Hematopoietic multipotent progenitor cell treated with erythropoietin and hydrocortisone succinate and interleukin-3 and kit ligand, for 15 days (in vitro differentiated cells): ENCODE measurements at regions not wholly inside any gene's neighbourhood (a gene's known extent, or its start where the extent isn't known, plus 50 kb on each side); places are given as distances from the start of the nearest gene placed in this dataset.
A peak's percentile ranks its signal among the peaks of the same experiment; 100 is the strongest.

Experiments used
- DNase-seq: peaks from one replicate; pipeline ENCODE4 v3.0.0-alpha.2; 2015; ENCODE audit warnings: low spot score

DNA sequence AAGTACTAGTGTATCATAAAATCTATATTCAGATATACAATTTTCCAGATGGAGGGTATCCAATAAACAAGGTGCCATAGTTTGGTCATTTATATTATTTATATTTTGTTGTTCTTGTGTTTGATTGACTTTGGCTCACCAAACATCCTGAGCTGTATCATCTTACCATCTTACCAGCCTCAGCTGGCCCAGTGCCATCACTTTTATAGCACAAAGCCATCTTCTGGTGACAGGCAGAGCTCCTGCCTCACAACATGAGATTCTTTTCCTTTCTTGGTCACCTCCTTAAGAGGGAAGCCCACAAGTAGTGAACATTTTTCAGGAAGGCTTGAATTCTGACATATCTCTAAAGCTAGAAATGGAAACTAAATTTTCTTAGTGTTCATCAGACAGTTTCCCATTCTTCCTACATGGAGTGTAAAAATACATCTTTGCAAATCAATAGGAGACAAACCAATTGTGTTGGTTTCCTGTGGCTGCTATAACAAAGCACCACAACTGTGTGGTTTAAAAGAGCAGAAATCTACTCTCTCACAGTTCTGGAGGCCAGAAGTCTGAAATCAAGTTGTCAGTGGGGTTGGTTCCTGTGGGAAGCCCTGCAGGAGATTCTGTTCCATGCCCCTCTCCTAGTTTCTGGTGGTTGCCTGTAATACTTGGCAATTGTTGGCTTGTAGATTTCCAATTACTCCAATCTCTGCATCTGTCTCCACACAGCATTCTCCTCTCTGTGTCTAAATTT lies 341.8 kb downstream of the MAN2A1 start:
- no peak for DNase-seq

DNA sequence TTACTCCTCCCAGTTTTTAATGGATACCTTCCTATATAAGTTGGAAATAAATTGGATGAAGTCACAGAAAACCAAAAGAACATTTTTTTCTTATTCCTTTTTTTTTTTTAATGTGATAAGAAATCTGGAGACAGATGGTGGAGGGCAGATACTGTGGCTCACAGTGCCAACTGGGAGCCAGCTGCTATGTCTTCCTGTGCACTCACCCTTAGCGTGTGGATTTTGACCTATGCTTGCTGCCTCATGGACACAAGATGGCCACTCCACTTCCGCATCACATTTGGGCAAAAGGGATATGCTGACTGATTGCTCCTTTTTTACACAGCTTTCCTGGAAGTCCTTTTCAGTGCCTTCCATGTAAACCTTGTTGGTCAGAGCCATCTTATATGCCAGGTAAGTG lies 342.6 kb downstream of the MAN2A1 start:
- no peak for DNase-seq

DNA sequence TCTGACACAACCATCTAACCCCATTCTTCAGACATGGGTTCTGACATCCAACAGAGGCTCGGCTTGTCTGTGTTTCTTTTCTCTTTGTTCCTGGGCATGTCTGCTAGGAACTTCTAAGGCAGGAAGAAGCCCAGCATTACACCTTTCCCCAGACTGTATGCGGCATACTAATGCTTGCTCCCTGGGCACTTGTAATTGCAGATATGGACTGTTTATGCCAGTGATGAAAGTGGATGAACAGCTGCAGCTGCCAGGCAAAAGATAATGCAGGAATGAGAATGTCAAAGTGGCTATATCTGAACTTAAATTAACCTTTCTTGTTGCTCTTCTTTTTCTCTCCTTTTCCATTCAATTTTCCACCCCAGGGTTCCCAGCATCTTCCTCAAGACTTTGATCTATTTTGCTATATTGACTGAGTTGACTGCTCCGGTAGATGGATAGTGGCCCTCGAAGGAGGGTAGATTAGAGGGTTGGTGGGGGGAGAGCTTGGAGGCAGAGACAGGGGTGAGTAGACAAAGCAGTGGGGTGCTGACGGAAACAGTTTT lies 344.4 kb downstream of the MAN2A1 start:
- no peak for DNase-seq

DNA sequence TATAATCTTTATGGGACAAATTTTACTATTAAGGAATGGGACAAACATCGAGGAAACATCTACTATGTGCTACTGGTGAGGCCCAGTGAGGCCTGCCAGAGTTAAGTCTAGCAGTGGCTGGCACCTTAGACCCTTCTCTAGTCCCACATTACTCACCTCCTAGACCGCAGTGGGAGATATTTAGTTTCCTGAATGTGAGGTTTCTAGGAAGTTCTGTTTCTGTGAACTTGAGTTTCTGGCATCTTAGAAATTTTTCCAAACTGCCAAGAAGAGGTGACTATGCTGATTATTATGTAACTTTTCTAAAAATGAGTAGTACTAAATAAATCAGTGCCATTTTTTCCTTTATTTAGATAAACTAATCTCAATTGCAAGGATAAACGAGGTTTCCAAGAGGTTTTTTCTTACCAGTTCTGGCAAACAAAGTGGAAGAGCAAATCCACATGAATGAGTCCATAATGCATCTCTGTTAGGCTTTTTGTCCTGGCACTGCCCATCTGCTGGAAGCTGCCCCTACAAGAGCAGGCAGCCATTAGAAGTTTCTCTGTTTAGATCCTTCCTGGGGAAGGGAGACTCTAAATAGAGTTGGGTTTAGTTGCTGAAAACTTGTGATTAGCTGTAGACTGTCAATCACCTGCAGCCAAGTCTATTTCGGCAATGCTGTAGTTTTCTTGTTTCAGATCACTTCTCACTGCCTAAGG lies 348.7 kb downstream of the MAN2A1 start:
- DNase-seq: no peak

DNA sequence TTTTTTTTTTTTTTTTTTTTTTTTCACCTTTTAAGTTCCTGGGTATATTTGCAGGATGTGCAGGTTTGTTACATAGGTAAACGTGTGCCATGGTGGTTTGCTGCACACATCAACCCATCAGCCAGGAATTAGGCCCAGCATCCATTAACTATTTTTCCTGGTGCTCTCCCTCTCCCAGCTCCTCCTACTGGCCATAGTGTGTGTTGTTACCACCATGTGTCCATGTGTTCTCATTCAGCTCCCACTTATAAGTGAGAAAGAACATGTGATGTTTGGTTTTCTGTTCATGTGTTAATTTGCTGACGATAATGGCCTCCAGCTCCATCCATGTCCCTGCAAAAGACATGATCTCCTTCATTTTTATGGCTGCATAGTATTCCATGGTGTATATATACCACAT lies 350.5 kb downstream of the MAN2A1 start:
- no peak for DNase-seq

DNA sequence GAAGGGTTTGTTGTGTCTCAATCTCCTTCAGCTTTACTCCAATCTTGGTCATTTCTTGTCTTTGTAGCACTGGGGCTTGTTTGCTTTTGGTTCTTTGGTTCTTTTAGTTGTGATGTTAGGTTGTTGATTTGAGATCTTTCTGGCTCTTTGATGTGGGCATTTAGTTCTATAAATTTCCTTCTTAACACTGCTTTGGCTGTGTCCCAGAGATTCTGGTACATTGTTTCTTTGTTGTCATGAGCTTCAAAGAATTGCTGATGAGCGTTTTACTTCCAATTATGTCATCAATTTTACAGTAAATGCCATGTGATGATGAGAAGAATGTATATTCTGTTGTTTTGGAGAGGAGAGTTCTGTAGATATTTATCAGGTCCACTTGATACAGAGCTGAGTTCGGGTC lies 353.3 kb downstream of the MAN2A1 start:
- DNase-seq: no peak

DNA sequence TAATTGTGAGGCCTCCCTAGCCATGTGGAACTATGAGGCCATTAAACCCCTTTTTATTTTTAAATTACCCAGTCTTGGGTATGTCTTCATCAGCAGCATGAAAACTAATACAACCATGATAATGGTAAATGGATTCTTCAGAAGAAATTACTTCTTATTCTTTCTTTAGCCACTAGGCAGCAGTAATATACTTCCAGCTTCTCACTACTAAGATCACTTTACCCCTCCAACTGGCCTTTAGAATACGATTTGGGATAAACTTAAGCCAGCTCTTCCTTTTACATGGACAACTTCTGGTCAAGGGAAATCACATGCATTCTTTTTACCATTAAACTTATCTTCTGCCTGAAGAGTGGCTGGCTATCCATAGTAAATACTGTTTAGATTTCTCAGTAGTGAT lies 355.4 kb downstream of the MAN2A1 start:
- no peak for DNase-seq

DNA sequence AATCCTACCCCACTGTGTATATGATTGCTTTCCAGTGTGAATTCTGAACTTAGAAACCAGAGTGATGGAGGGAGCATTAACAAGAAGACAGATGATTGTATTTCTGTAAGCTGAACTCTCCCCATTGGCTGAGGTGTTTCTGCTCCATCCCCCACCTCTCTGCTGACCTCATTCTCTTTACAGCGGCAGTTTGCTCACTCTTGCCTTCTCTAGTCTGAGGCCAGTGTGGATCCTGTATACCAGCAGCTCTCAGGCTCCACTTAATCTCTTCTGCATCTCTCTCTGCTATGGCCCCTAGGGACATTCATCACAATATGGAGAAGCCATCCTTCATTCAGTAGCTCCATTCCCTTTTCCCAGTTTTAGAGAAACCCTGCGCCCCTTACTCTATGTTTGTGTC lies 358.8 kb downstream of the MAN2A1 start:
- no peak for DNase-seq

DNA sequence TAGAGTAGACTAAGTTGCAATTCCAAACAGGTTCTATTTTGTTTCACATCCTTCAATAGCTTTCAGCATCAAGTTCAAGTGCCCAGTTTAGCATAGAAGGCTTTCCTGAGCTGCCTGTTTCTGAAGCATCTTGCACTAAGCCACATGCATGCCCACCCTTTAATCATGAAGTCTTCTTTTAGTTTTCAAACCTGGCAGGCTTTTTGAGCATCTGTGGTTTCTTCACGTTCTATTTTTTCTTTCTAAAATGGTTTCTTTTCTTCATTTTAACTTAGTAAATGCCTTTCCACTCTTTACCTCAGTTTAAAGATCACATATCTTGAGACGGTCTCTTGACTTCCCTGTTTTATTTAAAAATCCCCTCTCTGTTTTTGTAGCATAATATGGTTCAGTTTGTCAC lies 360.1 kb downstream of the MAN2A1 start:
- DNase-seq: no peak

DNA sequence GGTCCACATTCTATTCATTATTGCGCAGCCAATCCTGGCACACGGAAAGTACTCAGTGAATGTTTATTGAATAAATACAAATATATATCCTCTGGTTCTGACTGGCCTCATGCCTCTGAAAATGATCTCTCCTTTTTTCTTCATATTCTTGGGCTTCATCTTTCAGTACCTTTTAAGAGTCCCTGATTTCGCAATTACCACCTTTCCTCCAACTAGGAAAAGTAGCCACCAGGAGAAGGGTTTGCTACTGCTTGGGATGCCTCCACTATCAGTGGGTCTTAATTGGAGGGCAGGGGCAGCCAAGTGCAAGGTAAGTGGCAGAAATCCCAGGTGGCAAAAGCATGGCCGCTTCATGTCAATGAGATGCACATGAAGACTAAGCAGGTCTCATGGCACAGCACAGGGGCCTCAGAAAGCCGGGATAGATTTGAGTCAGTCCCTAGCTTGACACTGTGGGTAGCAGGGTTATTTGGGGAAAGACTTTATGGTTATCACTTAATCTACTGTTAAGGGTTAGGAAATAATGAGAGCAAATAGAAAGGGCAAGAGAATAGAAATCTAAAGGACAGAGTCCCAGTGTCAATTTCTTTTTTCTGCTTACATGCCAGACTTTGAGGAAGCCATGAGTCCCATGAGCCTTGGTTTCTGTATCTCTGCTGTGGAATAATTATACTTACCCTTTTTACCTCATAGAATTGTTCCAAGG lies 361.1 kb downstream of the MAN2A1 start:
- DNase-seq: no peak

DNA sequence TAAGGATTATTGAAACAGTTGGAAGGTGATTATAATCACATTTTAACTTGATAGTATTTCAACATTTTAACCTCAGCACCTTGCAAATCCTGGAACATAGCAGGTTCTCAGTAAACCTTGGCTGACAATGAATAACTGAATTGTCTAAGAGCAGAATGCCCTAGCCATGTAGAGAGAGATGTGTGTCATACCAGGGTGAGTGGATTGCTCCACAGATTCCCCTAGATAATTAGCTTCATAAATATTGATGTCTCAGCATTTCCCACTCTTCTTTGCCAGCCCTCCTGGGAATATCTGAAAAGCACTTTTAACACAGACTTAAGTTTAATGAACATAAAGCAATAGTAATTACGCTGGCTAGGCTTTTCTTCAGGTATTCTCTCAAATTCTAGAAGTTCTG lies 363.5 kb downstream of the MAN2A1 start:
- DNase-seq: no peak

DNA sequence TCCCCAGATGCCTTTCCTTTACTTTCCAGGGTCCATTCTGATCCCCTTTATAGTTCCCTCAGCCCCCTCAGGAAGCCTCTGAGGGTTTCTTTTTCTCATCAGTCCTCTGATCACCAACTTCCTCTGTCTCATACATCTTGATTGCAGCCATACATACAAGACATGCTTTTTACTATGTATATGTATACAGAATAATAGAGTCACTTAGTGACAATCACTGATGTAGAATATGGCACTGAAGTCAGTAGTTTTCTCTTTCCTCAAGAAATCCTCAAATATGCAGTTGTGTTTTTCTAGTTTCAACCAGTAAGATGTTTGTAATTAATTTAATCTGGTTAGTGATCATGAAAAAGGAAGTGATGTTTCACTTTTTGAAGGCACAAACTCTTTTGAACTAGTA lies 364.1 kb downstream of the MAN2A1 start:
- no peak for DNase-seq

DNA sequence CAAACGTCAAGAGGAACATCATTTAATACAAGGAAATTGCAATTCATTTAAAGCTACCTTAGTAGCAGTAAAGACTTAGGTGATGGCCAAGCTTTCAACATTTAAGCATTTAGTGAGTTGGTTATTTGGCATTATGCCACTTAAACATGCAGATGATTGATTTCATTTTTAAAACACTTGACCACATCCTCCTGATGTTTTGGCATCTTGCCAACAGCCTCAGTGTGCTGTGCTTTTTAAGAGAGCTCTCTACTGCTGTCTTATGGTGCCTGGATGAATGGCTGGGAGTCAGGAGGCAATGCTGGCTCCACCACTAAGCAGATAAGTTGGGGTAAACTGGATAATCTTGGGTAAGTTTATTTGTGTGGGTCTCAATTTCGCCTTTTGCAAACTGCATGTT lies 364.5 kb downstream of the MAN2A1 start:
- peak; percentile 16 for DNase-seq

DNA sequence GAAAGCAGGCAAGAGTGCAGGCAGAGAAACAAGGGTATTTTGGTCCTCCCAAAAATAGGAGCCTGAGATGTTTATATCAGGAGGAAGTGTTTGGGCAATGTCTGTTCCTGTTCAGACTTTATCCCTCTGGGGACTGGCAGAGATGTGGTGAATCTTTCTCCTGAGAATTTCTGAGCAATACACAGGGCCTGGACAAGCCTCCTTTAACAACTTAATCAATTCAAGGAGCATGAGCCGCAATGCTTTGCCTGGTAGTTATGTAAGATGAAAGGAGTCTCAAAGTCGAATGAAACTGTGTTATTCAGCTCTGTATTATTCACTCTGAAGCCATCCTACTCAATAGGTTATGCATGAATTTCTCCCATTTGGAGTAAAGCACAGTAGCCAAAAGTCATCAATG lies 365.6 kb downstream of the MAN2A1 start:
- DNase-seq: no peak

DNA sequence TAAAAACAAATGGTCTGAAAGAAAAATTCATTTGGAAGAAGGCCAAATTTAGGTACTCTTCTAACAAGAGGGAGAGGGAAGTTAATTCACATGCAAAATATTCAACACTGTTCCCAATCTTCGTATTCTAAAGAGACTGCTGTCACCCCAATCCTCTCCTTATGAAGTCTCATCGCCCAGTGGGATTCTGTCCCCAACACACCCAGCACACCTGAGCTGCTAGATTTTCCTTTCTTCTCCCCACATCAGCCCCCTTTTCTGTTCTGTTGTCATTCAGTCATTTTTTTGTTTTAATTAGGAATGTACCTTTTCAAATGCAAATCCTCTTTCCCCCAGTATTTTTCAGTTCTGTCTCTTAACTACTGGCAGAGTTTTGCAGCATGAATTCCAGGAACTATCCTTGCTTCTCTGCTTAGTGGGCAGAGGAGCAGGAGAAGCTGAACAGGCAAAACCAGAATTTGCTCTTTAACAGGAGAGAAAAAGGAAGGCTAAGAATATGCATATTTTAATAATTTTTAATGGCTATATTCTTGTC lies 366.9 kb downstream of the MAN2A1 start:
- no peak for DNase-seq

DNA sequence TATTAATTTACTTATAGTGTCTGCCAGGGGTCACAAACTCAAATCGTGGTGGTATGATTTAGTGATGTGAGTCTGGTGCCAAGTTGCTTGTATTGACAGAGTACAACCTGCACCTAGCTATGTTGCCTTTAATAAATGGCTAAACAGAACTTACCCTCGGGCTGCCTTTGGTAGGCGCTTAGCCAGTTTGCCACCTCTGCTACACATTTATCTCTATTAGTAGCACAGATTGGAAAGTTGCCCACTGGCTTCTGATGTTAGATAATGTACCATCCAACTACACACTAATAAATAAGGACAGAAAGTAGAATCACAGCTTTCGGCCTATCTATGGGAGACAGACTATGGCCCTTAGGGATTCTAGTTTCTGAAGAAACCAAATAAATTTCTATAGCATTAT lies 368.4 kb downstream of the MAN2A1 start:
- DNase-seq: no peak

DNA sequence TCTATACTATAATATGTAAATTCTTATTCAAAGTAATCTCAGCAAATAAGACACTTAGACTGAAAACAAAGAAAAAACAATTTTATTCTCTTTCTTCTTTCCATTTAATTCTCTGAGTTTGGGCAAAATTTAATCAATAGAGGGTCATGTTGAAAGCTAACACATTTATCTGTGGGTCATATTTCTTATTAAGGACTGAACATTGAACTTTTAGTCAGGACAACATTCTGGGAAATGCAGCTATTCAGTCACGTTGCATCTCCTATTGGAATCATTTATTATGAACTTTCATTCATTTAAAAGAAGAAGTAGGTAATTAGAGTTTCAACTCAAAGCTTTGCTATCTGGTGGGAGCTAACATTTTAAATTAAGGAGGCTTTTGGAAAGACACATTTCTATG lies 372.5 kb downstream of the MAN2A1 start:
- DNase-seq: no peak

DNA sequence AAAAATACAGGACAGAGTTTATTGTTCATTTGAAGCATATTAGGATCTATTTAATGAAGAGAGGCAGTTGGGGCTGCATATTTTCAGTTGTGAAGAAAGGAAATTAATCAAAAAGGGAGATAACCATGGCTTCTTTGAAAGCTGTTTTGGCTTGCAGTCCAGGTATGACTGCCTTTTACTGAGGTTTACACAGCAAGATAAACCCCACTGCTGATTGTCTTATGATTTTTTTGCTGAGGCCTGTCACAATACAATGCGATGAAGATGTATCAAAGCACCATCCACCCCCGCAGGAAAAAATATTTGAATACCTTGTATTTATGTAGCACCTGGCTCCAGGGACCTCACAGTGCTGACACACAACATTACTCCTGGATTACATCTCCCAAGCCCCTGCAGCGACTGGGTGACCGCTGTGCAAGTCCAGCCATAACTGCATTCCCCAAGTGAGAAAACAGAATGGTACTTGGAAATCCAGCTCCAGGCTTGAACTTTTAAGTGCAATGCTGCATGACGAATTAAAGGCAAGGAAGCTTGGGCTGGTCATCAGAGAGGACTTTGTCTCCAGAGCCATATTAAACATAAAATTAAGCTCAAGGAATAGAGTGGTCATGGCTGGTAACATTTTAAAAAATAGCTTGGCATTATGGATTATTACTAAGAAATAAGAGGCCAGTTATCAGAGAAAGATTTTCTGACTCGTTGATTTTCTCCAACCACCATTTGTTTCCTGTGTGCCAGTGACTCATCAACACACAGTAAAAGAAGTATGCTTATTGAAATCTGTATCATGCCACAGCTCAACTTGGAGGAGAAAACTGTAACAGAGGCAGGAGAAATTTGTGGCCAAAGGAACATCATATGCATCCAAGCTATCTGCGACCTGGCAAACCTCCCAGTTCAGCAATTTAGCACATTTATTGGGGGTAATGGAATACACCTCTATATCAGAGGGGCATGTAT lies 374.2 kb downstream of the MAN2A1 start:
- no peak for DNase-seq

DNA sequence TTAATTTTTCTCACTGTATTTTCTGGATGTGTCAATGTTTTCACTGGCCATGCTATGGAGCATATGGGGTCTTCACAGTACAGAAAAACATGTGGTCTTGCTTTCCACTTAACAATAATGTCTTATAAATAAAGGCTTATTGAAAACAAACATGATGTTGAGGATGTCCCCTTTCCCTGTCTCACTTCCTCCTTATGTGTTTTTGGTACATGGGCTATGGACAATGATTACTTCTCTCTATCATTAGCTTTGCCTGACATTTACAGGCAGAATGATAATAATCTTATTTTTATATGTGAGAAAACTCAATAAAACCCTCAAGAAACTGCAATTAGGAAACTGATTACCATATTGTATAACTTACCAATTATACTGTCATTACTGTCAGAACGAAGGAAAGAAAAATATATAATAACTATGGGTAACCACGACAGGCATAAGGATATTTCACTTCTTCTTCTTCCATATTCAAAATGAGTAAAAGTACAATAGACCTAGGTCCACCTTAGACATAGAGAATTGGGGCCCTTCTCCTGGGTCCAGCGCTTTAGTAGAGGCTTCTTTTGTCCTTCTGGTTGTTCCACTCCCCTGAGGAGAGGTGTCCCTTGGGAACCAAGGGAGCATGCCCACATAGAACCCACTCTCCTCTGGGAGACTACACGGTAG lies 375.0 kb downstream of the MAN2A1 start:
- DNase-seq: no peak

DNA sequence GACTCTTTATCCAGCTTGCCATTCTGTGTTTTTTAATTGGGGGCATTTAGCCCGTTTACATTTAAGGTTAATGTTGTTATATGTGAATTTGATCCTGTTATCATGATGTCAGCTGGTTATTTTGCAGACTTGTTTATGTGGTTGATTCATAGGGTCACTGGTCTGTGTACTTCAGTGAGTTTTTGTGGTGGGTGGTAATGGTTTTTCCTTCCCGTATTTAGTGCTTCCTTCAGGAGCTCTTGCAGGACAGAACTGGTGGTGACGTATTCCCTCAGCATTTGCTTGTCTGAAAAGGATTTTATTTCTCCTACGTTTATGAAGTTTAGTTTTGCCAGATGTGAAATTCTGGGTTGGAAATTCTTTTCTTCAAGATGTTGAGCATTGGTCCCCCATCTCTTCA lies 381.1 kb downstream of the MAN2A1 start:
- DNase-seq: no peak

DNA sequence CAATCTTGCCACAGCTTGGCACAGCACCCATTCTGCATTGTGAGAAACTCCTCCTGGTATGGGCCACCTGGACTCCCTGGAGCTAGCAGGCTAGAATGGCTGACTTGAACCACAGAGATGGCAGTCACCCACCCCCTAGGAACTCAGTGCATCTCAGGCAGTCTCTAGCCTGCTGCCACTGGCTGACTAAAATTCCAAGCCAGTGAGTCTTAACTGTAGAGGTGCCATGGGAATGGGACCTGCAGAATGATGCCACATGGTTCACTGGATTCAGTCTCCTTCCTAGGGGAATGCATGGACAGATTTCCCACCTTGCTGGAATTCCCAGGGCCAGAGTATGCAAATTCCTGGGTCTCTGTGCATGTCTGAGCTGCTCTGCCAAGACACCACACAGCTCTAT lies 382.9 kb downstream of the MAN2A1 start:
- no peak for DNase-seq
